Left renal cortex interstitium (tissue), 4 donors: ENCODE measurements at regions not wholly inside any gene's neighbourhood (a gene's known extent, or its start where the extent isn't known, plus 50 kb on each side); places are given as distances from the start of the nearest gene placed in this dataset.
"Not testable (repeated sequence)": the region's sequence is repeated elsewhere in the genome, so short reads cannot be mapped to it uniquely, and the experiment has no call there.

Experiments used
- DNase-seq, 4 donors: peaks; one replicate each; pipeline ENCODE4 v3.0.0-alpha.2; 2013; ENCODE audit warnings: low read depth in 4 of 4, low spot score in 2 of 4, missing footprints in 1 of 4

- no peak for DNase-seq
Measured at GRCh38 chr12:105522166-105522825, 191.8 kb downstream of the C12orf75 start.

- DNase-seq = peak in 2 of 4 donors; percentile 48 to 57
Measured at GRCh38 chr12:105523164-105524057, 192.9 kb downstream of the C12orf75 start.

GRCh38 chr12:105524961-105525360 is 194.5 kb downstream of the C12orf75 start:
- DNase-seq = no peak

GRCh38 chr12:105534068-105534467 is 203.6 kb downstream of the C12orf75 start:
- no peak for DNase-seq

- DNase-seq = not testable (repeated sequence)
Measured at GRCh38 chr12:105535033-105535432, 204.5 kb downstream of the C12orf75 start.

GRCh38 chr12:105538880-105539279 is 208.4 kb downstream of the C12orf75 start:
- no peak for DNase-seq

GRCh38 chr12:105539735-105540134 is 209.2 kb downstream of the C12orf75 start:
- no peak for DNase-seq

- DNase-seq = no peak
Measured at GRCh38 chr12:105547786-105548185, 217.3 kb downstream of the C12orf75 start.

- no peak for DNase-seq
Measured at GRCh38 chr12:105548626-105549025, 218.1 kb downstream of the C12orf75 start.

- DNase-seq = no peak
Measured at GRCh38 chr12:105552056-105552455, 221.6 kb downstream of the C12orf75 start.

GRCh38 chr12:105554223-105554678 is 223.8 kb downstream of the C12orf75 start:
- DNase-seq = peak in 2 of 4 donors; percentile 42 to 51

- no peak for DNase-seq
Measured at GRCh38 chr12:105554856-105555255, 224.4 kb downstream of the C12orf75 start.

- DNase-seq = no peak
Measured at GRCh38 chr12:105555556-105556295, 225.2 kb downstream of the C12orf75 start.

GRCh38 chr12:105559310-105559709 is 228.8 kb downstream of the C12orf75 start:
- no peak for DNase-seq

GRCh38 chr12:105561546-105562198 is 231.2 kb downstream of the C12orf75 start:
- no peak for DNase-seq

- peak in 3 of 4 donors; percentile 41 to 60 (median 52) for DNase-seq
Measured at GRCh38 chr12:105562199-105562971, 231.9 kb downstream of the C12orf75 start.

- no peak for DNase-seq
Measured at GRCh38 chr12:105567061-105567460, 236.6 kb downstream of the C12orf75 start.

- DNase-seq = no peak
Measured at GRCh38 chr12:105569886-105570285, 239.4 kb downstream of the C12orf75 start.

GRCh38 chr12:105570944-105571343 is 240.5 kb downstream of the C12orf75 start:
- no peak for DNase-seq

GRCh38 chr12:105573574-105573973 is 243.1 kb downstream of the C12orf75 start:
- no peak for DNase-seq
